ENCODE measurements at regions not wholly inside any gene's neighbourhood (a gene's known extent, or its start where the extent isn't known, plus 50 kb on each side); places are given as distances from the start of the nearest gene placed in this dataset.

DNA sequence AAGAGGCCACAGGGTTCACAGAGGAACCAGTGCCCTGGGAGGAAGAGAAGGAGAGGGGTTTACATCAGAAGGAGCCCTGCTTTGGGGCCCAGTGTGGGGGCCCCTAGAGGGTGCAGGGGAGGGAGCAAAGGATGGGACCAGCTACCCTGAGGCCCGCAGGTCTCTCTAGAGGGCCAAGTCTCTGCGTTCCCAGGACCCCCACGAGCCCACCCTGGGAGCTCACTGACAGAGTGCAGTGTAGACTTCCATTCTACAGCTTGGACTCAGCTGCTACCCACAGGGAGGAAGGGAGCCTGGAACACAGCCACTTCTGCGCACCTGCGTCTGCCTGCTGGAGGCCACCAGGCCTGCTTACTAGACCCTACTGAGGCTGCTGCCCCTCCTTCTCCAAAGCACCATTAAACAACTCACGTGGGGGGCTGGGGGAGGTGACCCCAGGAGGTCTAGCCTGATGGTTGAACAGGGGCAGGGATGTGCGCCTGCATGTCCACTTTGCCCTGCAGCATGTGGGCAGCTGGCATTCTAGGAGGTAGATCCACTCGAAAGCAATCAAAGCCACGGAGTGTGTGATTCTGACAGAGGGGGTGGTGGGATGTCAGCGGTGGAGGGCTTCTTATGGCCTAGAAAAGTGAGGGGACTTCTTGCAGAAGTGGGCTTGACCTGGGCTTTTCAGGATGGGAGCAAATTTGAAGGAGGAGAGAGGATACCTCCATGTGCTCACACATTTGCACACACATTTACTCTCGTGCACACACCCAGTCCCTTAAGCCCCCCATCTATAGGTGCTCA lies 90.2 kb downstream of the ZFP36L2 start:
- H3K27ac ChIP-seq = no peak overlapping the region

GRCh38 chr2:43135583-43135982 lies 90.8 kb downstream of the ZFP36L2 start:
- TF ChIP-seq CTCF (conservative IDR thresholded peaks at IDR 0.05) = no peak
- H3K27ac ChIP-seq = no peak overlapping the region

More for the DNA sequence above, 90.2 kb downstream of the ZFP36L2 start:
- no peak for TF ChIP-seq CTCF (conservative IDR thresholded peaks at IDR 0.05)

DNA sequence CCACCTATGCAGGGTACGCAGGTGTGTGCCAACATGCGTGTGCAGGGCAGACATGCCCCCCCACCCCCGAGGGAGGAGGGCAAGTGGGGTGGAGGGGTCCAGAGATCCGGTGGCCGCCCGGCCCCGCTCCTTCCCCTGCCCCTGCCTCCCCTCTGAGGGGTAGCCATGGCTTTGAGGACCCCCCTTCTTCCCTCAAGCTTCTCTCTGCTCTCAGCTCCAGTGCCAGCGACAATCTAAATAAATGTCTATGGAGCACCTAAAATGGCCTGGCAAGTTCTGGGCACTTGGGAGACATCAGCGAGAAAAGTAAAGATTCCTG lies 91.9 kb downstream of the ZFP36L2 start:
- no peak overlapping the region for H3K27ac ChIP-seq
- no peak for TF ChIP-seq CTCF (conservative IDR thresholded peaks at IDR 0.05)

- TF ChIP-seq CTCF (conservative IDR thresholded peaks at IDR 0.05) = no peak
- no peak overlapping the region for H3K27ac ChIP-seq
These were observed 92.5 kb downstream of the ZFP36L2 start for GRCh38 chr2:43133708-43134570.

DNA sequence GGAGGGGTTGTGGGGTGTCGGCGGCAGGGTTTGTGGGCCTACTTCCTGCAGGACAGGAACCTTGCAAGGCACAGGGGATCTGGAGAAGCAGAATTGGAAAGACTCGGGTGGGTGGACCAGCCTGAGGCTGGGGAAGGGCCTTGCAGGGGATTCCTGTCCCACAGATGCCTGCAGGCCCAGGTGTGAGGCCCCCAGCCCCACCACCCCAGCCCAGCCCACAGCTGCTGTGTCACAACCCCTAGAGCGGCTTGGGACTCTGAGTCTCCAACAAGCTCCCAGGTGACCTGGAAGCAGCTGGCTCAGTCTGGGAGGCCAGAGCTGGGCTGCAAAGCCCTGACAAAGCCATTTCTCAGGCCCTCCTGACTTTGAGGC lies 93.1 kb downstream of the ZFP36L2 start:
- TF ChIP-seq CTCF (conservative IDR thresholded peaks at IDR 0.05) = no peak
- H3K27ac ChIP-seq = no peak overlapping the region

DNA sequence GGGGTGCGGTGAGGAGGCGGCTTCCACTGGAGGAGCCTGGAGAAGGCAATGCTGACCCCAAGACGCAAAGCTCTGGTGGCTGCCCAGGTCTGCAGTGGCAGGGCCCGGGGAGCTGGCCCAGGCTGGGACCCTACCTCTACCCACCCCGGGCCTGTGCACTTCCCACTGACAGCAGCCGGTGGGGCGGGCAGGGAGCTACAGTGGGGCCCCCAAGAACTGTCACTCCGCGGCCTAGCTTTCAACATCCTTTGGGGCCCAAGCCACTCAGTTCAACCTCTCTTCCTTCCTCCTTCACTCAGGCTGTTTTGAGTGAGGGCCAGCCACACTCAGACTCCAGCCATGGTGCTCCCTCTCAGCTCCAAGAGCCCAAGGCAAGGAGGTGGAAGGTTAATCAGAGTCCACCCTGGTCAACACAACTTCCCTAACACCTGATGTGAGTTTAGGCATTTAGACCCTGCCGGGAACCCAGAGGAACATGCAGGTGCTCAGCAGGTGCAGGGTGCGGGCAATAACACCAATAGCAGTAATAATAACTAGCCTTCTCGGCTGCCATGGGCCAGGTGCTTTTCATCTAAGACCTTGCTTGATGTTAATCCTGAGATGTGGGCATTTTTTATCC lies 93.6 kb downstream of the ZFP36L2 start:
- no peak overlapping the region for H3K27ac ChIP-seq
- no peak for TF ChIP-seq CTCF (conservative IDR thresholded peaks at IDR 0.05)

All from VCaP (cell line).